T follicular helper cell (primary cell): ENCODE measurements at regions not wholly inside any gene's neighbourhood (a gene's known extent, or its start where the extent isn't known, plus 50 kb on each side); places are given as distances from the start of the nearest gene placed in this dataset.
"Not testable (repeated sequence)": the region's sequence is repeated elsewhere in the genome, so short reads cannot be mapped to it uniquely, and the experiment has no call there.

Experiments
- DNase-seq: peaks from one replicate; pipeline ENCODE4 v3.0.0-alpha.2; 2020; ENCODE audit warnings: low read depth

DNA sequence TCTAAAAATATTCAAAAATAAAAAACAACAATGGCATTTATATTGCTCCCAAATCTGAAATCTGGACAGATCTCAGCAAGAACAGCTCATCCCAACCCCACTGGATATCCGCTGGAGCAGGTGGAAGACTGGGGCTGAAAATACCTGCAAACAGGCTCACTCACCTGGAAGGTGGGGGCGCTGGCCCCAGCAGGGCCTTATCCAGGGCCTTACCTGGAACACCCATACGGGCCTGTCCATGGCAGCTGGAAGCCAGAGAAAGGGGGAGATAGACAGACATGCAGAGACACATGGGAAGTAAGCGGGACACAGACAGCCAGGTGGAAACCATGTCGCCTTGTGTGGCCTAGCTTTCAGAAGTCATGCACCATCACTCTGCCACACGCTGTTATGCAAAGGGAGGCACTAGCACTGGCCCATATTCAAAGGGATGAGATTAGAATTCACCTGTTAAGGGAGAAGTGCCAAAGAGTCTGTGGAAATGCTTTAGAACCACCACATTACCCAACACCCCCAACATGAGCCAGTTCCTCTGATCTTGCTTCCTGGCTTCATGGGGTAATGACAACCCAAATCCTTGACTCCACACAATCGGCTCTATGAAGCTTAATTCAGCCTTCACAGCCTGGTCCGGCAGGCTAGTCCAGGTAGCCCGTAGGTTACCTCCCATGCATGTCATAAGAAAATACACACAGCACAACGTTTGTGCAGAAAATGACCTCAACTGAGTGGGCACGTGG is 99.0 kb upstream of the CDYL start:
- DNase-seq, result no peak

DNA sequence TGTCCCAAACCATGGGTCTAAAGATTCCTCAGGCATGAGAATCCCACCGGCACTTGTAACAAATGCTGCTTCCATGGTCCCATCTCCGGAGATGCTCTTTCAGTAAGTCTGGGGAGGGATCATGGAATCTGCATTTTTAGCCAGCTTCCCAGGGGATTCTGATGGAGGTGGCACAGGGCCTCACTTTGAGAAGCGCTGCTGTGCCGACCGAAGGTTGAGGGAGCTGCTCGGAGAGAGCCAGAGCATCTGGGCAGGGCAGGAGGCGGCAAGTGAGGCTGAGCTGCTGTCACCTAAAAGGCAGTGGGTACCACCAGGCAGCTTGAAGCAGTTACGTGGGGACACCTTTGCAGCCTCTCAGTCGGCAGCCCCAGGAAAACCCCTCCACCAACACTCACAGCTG is 100.2 kb upstream of the CDYL start:
- DNase-seq, result no peak

DNA sequence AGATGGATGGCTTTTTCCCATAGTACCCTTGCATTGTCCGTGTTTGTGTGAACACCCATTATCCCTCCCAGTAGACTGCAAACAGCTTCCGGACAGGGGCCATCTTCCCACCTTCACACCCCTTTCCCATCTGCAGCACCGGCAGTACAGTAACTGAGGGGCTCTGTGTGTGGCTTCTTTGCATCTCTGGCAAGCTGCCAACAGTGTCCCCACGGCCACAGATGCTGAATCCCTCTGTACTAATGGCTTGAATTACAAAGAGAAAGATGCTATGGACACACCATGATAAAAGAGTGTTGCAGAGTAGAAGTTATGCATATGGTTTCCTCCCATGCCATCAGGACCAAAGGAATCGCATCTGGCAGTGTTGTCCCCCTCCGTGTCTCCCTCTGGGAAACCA is 101.1 kb upstream of the CDYL start:
- DNase-seq, result no peak

DNA sequence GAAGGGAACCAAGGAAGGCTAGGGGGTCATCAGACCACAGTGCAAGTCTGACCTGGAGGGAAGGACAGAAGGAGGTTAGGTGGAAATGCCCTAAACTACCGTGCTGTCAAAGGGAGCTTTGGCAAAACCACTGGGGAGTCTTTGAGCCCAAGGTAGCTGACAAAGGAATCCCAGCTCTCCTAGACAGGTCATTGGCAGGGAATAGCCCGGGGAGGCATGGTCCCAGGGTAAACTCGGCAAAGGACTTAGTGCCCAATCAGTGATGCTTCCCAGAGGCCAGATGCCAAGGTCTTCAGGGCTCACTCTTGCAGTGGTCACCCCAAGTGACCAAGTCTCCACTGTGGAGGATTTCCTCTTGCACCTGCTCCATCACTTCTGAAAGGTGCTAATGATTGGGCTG is 102.3 kb upstream of the CDYL start:
- DNase-seq, result no peak

DNA sequence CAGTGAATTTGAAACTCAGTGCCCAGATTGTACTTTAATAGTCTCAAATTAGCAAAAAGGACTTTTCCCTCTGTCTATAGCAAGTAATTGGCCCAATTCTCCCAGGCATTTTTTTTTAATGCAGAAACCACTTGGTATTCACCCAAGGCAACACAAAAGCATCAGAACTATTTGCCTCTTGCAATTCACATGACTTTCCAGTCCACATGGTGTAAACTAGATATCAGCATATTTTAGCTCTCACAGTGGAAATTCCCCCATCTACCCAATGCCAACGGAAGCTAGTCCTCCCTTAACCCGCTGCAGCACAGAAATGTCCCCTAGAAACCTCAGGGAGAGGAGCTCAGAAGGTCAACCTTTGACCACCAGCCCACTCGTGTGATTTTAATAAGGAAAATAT is 103.4 kb upstream of the CDYL start:
- DNase-seq, result no peak

DNA sequence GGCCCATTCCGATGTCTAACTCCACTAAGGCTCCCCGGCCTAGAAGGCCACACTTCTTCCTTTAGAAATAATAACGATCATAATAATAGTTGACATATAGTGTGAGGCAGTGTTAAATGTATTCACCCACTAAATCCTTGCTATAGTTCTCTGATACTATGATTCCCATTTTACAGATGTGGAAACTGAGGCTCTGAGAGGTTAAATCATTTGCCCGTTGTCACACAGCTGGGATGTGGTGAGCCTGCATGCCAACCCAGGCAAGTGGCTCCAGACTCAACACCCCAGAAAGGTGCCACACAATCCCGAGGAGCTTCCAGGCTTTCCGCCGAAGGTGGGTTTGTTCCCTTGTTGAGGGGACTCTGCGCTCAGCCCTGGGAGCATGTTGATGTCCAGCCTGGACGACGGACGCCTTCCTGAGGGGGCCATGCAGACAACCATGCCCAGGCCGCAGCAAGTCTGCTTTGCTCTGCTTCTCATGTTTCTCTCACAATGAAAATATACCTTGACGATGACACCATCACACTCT is 104.6 kb upstream of the CDYL start:
- no peak for DNase-seq

DNA sequence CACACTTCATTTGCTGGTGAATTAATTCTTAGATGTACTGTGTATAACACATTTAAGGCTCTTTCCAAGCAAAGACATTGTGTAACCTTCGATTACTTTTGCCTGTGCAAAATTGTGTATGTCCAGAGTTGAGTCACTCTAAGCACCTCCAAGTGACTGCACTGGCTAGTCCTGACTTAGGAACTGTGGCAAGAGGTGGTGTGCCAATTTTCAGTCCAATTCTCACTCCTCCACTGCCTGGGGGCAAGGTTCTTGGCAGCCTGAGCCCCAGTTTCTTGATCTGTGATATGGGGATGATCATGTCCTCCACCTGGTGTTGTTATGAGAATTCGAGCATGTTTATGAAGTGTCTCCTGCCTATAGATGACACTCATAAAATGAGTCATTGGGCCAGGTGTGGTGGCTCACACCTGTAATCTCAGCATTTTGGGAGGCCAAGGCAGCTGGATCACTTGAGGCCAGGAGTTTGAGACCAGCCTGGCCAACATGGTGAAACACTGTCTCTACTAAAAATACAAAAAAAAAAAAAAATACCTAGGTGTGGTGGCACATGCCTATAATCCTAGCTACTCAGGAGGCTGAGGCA is 105.3 kb upstream of the CDYL start:
- no peak for DNase-seq

DNA sequence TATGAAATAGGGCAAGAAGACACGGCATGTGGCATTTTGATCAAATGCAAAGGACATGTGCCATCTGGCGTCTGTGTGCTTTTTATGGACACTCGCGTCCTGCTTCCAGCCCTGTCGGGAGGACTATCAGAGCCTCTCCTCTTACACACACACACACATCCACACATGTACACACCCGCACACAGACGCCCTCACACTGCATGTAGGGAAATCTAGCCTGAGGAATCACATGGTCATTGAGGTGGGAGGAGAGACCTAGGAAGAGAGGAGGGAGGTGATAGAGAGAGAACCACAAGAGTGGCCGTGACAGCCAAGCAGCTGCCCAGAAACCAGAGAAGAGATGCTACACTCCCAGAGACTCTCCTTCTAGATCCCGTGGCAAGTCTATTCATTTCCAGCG is 105.9 kb upstream of the CDYL start:
- no peak for DNase-seq

DNA sequence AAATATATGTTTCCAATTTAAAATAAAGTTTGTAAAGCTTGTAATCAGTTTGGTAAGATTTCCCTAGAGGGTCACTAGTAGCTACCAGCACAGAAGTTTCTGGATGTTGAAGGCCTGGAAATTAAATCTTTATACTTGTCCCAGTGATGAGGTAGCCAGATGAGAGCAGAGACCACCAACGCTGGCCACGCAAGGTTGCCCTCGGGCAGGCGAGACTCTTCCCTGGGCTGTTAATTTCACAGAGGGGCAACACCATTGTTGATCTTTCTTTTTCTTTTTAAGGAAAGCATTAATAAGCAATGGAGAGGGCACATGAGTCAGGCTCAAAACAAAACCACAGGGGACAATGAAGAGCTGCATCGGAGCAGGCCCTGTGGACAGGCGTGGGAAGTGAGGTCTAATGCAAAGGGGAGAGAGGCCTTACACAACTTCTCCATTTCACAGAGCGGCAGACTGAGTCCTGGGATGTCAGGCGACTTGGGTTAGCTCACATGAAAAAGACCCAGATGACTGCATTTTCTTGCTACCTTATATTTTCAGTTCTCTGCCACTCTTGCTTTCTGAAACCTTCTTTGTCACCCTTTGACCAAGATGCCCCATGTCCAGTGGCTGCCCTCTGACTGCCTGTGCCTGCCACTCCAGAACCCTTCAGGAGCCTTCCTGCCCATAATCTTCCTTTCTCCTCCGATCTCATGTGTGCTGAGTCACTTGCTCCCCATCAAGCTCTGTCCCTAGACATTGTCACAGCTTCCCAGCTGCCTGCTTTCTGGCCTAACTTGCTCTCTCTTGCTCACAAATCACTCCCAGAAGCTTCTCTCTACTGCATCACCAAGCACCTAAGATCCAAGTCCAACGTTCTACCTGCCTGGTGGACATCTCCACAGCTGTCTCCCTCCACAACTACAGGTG is 107.7 kb upstream of the CDYL start:
- no peak for DNase-seq

DNA sequence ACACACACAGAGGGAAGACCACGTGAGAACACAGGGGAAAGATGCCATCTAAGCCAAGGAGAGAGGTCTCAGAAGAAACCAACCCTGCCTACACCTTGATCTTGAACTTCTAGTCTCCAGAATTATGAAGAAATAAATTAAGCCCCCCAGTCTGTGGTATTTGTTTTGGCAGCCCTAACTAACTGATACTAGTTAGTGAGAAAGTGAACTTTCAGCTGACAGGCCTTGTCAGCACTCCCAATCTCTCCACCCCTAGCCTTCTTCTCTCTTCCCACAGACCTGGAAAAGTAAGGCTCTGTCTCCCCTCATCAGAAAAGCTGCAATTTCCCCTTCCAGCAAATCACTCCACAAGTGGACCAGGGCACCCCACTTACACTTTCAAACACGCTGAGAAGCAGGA is 108.6 kb upstream of the CDYL start:
- no peak for DNase-seq

DNA sequence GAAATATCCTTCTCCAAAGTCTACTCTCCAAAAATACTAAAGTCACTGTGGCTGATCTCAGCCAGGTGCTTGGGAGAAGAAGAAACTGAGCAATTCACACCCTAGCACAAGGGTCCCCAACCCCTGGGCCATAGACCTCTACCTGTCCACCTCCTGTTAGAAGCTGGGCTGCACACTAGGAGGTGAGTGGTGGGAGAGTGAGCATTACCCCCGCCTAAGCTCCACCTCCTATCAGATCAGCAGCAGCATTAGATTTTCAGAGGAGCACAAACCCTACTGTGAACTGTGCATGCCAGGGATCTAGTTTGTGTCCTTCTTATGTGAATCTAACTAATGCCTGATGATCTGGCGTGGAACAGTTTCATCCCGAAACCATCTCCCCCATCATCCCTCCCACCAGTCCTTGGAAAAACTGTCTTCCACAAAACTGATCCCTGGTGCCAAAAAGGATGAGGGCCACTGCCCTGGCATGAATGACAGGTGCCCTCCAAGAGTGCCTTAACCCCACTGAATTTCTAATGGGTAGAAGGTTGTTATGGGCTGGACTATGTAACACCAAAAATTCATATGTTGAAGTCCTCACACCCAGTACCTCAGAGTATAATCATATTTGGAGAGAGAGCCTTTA is 109.2 kb upstream of the CDYL start:
- DNase-seq, result no peak

DNA sequence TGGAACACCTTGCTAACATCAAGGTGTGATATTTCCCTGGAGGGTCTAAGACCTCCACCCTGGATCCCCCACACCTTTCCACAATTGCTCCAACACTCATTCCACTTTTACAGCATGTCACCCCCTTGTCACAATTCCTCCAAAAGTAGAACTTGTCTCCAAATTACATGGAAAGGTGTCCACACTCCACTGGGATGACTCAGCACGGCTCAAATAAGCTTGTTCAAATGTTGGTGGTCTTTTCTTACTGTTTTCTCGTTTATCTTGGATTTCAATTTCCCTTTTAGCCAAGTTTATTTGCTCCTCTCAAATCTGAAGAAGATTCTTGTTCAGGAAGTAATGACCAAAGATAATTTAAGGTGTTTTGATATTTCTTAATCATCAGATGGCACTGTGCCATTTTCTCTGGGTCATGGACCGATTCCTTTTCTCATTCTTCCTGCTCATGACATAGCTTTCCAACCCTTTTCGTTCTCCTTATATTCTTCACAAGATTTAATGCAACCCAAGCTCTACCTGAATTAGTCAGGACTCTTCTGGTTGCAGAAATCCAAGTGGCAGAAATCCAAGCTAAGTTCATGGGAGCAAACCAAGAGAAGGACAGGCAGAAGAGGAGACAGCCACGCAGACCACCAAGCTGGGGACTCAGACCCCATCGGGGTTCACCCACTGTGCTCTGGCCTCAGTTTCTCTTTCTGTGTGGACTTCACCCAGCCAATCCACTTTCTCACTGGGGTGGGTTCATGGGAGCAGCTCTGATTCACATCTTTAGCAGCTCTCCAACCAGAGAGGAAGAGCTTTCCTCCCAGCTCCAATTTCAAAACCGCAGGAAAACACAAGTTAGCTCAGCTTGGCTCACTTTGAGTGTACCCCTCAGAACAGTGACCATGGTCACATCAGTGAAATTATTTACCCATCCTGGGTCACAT is 110.5 kb upstream of the CDYL start:
- no peak for DNase-seq

DNA sequence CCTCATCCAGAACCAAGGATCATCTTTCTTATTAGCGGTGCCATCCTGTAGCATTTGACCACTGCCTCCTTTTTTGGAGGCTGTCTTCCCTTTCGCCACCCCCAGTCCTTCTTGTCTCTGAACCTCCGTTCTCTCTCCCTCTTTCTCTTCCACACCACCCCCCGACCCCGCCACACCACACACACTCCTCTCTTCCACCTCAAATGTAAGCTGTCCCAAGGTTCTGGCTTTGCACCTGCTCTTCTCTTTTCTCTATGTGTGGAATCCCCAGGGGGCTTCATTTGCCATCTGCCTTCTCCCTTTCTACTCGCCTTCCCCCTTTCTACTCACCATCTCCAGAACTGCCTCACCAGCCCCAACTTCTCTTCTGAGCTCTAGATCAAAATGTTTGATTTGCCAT is 111.3 kb upstream of the CDYL start:
- no peak for DNase-seq

DNA sequence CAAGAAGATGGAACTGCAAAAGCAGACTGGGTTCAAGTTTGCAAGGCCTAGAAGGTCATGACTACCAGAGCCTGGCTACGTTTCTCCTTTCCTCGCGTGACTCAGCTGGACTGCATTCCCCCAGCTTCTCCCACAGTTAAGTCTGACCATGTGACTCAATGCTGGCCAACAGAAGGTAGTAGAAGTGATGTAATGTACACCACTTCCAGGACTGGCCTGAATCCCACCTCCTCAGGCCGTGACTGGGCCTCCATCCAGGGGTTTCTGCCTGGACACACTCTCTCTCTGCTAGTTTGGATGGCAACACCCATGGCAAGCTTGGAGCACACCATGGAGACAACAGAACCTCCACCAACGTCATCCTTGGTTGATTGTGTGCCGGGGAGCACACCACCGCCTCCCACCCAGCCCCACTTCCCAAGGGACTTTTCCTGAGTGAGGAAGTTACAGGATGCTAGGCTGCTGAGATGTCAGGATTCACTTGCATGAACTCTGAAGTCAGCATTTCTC is 112.0 kb upstream of the CDYL start:
- no peak for DNase-seq

DNA sequence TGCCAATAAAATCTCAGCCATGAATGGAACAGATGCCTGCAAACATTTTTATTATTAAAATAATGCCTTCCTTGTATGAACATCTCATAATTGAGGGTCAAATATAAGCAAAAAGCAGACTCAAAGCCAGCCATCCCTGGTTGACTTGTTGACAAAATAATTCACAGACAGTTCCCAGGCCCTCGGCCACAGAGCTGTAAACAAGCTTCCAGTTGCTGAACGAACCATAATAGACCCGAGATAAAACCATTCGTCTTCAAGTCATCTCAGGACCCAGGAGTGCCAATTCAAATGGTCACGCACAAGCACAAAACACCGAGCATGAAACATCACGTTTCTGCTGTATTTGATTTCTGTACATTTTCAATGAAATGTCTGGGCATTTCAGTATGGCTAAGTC is 113.3 kb upstream of the CDYL start:
- DNase-seq, result no peak

DNA sequence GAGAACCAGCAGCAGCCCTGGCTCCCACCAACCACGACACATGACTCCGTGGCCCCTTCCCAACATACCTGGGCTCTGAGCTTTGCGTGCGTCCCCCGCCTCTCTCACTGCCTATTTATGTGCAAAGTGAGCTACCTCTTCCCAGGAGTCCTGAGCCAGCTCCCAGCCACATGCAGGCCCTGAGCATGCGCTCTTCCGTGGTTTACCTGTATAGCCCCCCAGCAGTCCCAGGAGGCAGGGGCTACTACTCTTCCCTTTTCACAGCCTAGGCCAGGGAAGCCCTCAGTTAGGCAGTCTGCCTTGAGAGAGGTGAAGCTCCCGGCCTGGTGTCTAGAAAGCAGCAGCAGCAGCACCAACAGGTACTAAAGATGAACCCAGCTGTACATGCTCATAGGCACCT is 114.8 kb upstream of the CDYL start:
- no peak for DNase-seq

DNA sequence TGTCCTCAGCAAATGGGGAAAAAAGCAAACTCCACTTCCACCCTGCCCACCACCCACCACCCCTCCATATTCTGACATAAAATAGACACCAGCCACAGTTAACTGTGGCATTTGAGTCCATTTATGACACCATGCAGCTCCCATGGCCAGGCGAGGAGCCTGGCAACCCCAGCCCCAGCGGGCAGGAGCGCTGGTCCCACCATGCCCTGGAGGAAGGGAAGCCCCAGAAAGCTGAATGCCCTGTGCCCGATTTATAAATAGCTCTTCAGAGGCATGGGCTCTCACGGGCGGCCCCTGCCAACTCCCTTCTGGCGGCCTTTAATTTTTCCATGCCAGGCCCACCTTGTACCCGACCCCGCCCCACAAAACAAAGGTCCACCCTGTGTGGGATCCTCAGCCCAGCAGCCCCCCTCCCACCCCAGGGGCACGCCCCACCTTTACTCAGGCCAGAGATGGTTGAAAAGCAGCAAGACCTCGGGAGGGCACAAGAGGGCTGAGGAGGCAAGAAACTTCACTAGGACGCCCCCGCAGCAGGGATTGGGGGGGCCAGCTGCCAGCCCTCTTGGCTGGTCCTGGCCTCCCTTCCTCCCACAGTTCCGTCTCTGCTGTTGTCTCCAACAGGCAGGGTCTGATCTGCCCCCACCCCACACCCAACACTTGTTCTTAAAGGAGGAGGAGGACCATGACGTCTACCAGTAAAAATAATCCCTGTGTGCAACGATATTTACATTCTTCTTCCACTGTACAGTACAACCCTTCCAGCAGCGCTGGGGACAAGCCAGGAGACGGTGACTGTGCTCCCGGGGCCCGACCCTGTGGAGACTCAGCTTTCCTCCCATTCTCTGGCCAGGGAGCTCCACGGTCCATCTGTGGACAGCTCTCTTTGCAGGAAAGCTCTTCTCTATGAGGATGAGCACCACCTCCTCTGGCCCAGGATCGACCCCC is 115.6 kb upstream of the CDYL start:
- DNase-seq, result no peak

DNA sequence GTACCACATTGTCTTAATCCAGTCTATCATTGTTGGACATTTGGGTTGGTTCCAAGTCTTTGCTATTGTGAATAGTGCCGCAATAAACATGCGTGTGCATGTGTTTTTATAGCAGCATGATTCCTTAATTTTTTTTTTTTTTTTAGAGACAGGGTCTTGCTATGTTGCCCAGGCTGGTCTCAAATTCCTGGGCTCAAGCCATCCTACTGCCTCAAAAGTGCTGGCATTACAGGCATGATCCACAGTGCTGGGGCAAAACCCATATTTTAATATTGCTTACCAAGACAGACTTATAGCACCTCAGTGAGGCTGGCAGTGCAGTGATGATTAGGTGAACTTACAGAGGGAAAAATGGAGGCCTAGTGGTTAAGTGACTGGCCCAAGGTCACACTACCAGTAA is 116.5 kb upstream of the CDYL start:
- DNase-seq, result not testable (repeated sequence)

DNA sequence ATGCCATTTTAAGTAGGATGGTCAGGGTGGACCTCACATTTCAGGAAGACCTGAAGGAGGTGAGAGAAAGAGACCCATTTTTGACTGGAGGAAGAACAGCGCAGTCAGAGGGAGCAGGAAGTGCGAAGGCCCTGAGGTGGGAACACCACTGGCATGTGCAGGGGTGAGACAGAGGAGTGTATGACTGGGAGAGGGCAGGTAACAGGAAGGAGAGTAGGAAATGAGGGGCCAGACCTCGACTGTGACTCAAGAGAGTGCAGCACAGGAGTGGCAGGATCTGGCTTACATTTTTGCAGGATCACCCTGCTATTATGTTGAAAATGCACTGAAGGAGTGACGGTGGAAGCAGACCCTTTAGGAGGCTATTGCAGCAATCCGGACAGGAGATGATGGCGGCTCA is 117.7 kb upstream of the CDYL start:
- no peak for DNase-seq

DNA sequence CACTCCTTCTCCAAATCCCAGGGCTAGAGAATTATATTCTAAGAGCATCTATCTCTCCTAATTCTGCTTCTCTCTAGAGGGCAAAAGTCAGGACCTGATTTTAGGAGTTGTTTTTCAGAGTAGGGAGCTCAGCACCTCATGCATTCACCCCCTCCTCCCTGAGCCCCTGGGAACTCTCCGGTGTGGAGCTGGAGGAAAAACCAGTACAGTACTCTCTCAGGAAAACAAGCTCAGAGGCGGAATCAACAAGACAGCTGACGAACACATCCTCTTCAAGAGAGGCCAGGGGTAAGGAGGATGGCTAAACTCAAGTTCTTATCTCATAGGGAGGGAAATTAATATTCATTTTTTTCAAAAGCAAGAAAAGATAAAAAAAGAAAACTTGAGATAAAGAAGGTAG is 120.1 kb upstream of the CDYL start:
- no peak for DNase-seq
